ENCODE measurements at regions not wholly inside any gene's neighbourhood (a gene's known extent, or its start where the extent isn't known, plus 50 kb on each side); places are given as distances from the start of the nearest gene placed in this dataset.

GRCh38 chr6:920512-920911, 227.6 kb upstream of the EXOC2 start:
- DNase-seq (ENCODE audit: low read depth in 1 of 2, low spot score in 1 of 2), result no peak
- Histone ChIP-seq H3K27ac (replicated peaks) (no peak overlapping the region), H3K4me3 (replicated peaks; ENCODE audit: insufficient read depth, low read length) (no peak overlapping the region), H3K27me3 (ENCODE audit: insufficient read depth, poor library complexity, severe bottlenecking) (no peaks in the 10 kb centered on the region)
- no peak for TF ChIP-seq SPI1 (IDR thresholded peaks at IDR 0.05; ENCODE audit: borderline replicate concordance, low read depth)
- TF ChIP-seq REST (IDR thresholded peaks at IDR 0.05; ENCODE audit: insufficient replicate concordance, low read depth), result no peak
- no peak for TF ChIP-seq CTCF (IDR thresholded peaks at IDR 0.05; ENCODE audit: insufficient read depth, low read length)

DNA sequence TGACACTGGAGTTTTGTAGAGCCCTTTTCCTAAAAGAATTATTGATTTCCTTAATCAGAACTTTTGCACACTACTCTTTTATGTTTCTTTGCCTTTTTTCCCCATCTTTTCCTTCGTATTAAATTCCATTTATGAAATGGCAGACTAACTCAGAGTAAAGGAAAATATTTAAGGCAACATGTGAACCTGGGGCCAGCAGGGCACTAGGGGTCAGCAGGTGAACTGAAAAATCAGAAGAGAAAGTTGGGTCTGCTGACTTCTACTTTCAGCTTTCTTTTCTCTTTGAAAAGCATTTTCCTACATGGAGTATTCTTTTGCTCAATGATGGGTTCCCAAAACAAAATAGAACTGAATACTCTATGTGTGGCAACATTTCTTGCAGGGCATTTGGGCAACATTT, 226.6 kb upstream of the EXOC2 start:
- Histone ChIP-seq H3K27ac (replicated peaks) (no peak overlapping the region), H3K4me3 (replicated peaks; ENCODE audit: insufficient read depth, low read length) (no peak overlapping the region), H3K27me3 (ENCODE audit: insufficient read depth, poor library complexity, severe bottlenecking) (no peaks in the 10 kb centered on the region)
- no peak for DNase-seq (ENCODE audit: low read depth in 1 of 2, low spot score in 1 of 2)
- TF ChIP-seq CTCF (IDR thresholded peaks at IDR 0.05; ENCODE audit: insufficient read depth, low read length) (no peak), SPI1 (IDR thresholded peaks at IDR 0.05; ENCODE audit: borderline replicate concordance, low read depth) (no peak), REST (IDR thresholded peaks at IDR 0.05; ENCODE audit: insufficient replicate concordance, low read depth) (no peak), POLR2AphosphoS5 (IDR thresholded peaks at IDR 0.05; ENCODE audit: low read depth) (no peak), GABPA (IDR thresholded peaks at IDR 0.05; ENCODE audit: low read depth) (no peak)

- DNase-seq (ENCODE audit: low read depth in 1 of 2, low spot score in 1 of 2), result no peak
- TF ChIP-seq SPI1 (IDR thresholded peaks at IDR 0.05; ENCODE audit: borderline replicate concordance, low read depth) (no peak), CTCF (IDR thresholded peaks at IDR 0.05; ENCODE audit: insufficient read depth, low read length) (no peak), REST (IDR thresholded peaks at IDR 0.05; ENCODE audit: insufficient replicate concordance, low read depth) (no peak), GABPA (IDR thresholded peaks at IDR 0.05; ENCODE audit: low read depth) (no peak), POLR2AphosphoS5 (IDR thresholded peaks at IDR 0.05; ENCODE audit: low read depth) (no peak)
- H3K27ac ChIP-seq (replicated peaks), result no peak overlapping the region
- no peaks in the 10 kb centered on the region for H3K27me3 ChIP-seq (ENCODE audit: insufficient read depth, poor library complexity, severe bottlenecking)
- no peak overlapping the region for H3K4me3 ChIP-seq (replicated peaks; ENCODE audit: insufficient read depth, low read length)
Measured at GRCh38 chr6:917939-918338, 225.0 kb upstream of the EXOC2 start.

All from HL-60 (cell line).